ENCODE measurements at regions not wholly inside any gene's neighbourhood (a gene's known extent, or its start where the extent isn't known, plus 50 kb on each side); places are given as distances from the start of the nearest gene placed in this dataset.

DNA sequence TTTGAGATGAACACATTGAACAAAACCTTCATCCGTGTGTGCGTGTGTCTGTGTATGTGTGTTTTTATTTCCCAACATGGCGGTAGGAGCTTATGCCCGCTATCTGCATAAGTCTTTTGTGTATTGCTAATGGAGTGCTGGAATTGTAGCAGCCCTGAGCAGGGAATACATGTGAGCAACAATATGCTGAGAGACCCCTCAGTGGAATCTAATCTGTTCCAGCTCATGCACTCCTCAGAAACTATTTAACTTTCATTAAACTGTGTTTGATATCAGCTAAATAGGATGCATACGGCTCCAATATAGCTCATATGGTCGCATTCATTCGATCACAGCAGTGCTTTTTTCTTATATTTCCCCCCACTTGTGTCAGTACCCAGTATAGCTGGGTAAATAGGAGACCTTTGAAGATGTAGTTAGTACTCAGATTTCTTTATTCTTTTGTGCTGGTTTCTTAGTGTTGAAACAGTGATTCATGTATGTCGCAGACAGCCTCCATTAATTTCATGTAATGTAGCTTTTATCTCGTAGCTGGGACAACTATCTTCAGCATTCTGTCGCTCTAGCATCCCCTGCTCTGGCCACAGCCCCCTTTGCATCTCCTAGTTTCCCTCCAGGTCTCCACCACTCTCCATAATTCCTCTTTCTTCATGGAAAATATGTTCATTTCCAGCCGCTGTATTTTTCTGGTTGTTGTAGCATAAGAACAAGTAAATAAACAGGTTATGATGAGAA lies 891.2 kb downstream of the BCL11A start:
- no peaks in the 10 kb centered on the region for H3K9me3 ChIP-seq
- no peak for DNase-seq (ENCODE audit: low read depth in 1 of 2, low spot score in 1 of 2)
- FAIRE-seq, result no peak
- TF ChIP-seq TFCP2L1 (CRISPR knock-in tag; IDR thresholded peaks at IDR 0.05) (no peak), FOSB (CRISPR knock-in tag; IDR thresholded peaks at IDR 0.05) (no peak), CHD2 (IDR thresholded peaks at IDR 0.05; ENCODE audit: low read length, partially characterized antibody) (no peak), MYC (IDR thresholded peaks at IDR 0.05; ENCODE audit: borderline replicate concordance, low read length) (no peak), NFE2L2 (conservative IDR thresholded peaks at IDR 0.05; ENCODE audit: low read length) (no peak), HOXB13 (CRISPR knock-in tag; IDR thresholded peaks at IDR 0.05; ENCODE audit: low read depth) (no peak), HMGXB4 (CRISPR knock-in tag; IDR thresholded peaks at IDR 0.05; ENCODE audit: borderline replicate concordance) (no peak), KDM5A (IDR thresholded peaks at IDR 0.05) (no peak), NPAS2 (CRISPR knock-in tag; IDR thresholded peaks at IDR 0.05; ENCODE audit: borderline replicate concordance) (no peak), PBX3 (IDR thresholded peaks at IDR 0.05) (no peak), EP300 (IDR thresholded peaks at IDR 0.05) (no peak)
- TF ChIP-seq, protein P1, sequence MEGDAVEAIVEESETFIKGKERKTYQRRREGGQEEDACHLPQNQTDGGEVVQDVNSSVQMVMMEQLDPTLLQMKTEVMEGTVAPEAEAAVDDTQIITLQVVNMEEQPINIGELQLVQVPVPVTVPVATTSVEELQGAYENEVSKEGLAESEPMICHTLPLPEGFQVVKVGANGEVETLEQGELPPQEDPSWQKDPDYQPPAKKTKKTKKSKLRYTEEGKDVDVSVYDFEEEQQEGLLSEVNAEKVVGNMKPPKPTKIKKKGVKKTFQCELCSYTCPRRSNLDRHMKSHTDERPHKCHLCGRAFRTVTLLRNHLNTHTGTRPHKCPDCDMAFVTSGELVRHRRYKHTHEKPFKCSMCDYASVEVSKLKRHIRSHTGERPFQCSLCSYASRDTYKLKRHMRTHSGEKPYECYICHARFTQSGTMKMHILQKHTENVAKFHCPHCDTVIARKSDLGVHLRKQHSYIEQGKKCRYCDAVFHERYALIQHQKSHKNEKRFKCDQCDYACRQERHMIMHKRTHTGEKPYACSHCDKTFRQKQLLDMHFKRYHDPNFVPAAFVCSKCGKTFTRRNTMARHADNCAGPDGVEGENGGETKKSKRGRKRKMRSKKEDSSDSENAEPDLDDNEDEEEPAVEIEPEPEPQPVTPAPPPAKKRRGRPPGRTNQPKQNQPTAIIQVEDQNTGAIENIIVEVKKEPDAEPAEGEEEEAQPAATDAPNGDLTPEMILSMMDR (IDR thresholded peaks at IDR 0.05), result no peak
- TF ChIP-seq, protein P2, sequence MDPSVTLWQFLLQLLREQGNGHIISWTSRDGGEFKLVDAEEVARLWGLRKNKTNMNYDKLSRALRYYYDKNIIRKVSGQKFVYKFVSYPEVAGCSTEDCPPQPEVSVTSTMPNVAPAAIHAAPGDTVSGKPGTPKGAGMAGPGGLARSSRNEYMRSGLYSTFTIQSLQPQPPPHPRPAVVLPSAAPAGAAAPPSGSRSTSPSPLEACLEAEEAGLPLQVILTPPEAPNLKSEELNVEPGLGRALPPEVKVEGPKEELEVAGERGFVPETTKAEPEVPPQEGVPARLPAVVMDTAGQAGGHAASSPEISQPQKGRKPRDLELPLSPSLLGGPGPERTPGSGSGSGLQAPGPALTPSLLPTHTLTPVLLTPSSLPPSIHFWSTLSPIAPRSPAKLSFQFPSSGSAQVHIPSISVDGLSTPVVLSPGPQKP (IDR thresholded peaks at IDR 0.05; ENCODE audit: low read depth, low read length), result no peak
- TF ChIP-seq, protein P3, sequence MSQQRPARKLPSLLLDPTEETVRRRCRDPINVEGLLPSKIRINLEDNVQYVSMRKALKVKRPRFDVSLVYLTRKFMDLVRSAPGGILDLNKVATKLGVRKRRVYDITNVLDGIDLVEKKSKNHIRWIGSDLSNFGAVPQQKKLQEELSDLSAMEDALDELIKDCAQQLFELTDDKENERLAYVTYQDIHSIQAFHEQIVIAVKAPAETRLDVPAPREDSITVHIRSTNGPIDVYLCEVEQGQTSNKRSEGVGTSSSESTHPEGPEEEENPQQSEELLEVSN (IDR thresholded peaks at IDR 0.05; ENCODE audit: borderline replicate concordance, low read depth), result no peak
- TF ChIP-seq, protein P4, sequence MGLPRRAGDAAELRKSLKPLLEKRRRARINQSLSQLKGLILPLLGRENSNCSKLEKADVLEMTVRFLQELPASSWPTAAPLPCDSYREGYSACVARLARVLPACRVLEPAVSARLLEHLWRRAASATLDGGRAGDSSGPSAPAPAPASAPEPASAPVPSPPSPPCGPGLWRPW (IDR thresholded peaks at IDR 0.05), result no peak
- H3K4me3 ChIP-seq, result no peak overlapping the region
- ChIA-PET CTCF (no interaction called here), POLR2A (no interaction called here)
- no peak overlapping the region for H3K27ac ChIP-seq
- WGBS (ENCODE audit: missing lambda C conversion rate), result 35% methylated on average over 11 of the region's 11 CpGs
- ATAC-seq, result no peak
- H3K4me1 ChIP-seq, result no peaks in the 10 kb centered on the region
- no peak overlapping the region for H3K4me2 ChIP-seq

GRCh38 chr2:59660262-59660661 lies 893.2 kb downstream of the BCL11A start:
- ChIA-PET CTCF (interaction anchor here (1.0 kb wide), 1 partner anchor 15 kb away, joined by 3 read pairs; no protein-coding TSS in a partner anchor), POLR2A (no interaction called here)
- Histone ChIP-seq H3K4me1 (no peaks in the 10 kb centered on the region), H3K27ac (no peak overlapping the region), H3K4me2 (no peak overlapping the region), H3K9me3 (no peaks in the 10 kb centered on the region), H3K4me3 (no peak overlapping the region)
- 24% methylated on average over 4 of the region's 4 CpGs for WGBS (ENCODE audit: missing lambda C conversion rate)
- DNase-seq (ENCODE audit: low read depth in 1 of 2, low spot score in 1 of 2) (no peak), ATAC-seq (no peak), FAIRE-seq (no peak)
- TF ChIP-seq HMGXB4 (CRISPR knock-in tag; IDR thresholded peaks at IDR 0.05; ENCODE audit: borderline replicate concordance), result no peak
- no peak for TF ChIP-seq EP300 (IDR thresholded peaks at IDR 0.05)
- TF ChIP-seq RNF2 (IDR thresholded peaks at IDR 0.05; ENCODE audit: borderline replicate concordance, low read depth), result no peak
- TF ChIP-seq RFX5 (IDR thresholded peaks at IDR 0.05), result no peak
- TF ChIP-seq RARB (CRISPR knock-in tag; IDR thresholded peaks at IDR 0.05), result no peak
- TF ChIP-seq KDM1A (IDR thresholded peaks at IDR 0.05; ENCODE audit: low read depth), result no peak
- TF ChIP-seq, protein P5, sequence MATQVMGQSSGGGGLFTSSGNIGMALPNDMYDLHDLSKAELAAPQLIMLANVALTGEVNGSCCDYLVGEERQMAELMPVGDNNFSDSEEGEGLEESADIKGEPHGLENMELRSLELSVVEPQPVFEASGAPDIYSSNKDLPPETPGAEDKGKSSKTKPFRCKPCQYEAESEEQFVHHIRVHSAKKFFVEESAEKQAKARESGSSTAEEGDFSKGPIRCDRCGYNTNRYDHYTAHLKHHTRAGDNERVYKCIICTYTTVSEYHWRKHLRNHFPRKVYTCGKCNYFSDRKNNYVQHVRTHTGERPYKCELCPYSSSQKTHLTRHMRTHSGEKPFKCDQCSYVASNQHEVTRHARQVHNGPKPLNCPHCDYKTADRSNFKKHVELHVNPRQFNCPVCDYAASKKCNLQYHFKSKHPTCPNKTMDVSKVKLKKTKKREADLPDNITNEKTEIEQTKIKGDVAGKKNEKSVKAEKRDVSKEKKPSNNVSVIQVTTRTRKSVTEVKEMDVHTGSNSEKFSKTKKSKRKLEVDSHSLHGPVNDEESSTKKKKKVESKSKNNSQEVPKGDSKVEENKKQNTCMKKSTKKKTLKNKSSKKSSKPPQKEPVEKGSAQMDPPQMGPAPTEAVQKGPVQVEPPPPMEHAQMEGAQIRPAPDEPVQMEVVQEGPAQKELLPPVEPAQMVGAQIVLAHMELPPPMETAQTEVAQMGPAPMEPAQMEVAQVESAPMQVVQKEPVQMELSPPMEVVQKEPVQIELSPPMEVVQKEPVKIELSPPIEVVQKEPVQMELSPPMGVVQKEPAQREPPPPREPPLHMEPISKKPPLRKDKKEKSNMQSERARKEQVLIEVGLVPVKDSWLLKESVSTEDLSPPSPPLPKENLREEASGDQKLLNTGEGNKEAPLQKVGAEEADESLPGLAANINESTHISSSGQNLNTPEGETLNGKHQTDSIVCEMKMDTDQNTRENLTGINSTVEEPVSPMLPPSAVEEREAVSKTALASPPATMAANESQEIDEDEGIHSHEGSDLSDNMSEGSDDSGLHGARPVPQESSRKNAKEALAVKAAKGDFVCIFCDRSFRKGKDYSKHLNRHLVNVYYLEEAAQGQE (IDR thresholded peaks at IDR 0.05), result no peak
- no peak for TF ChIP-seq CBX2 (IDR thresholded peaks at IDR 0.05; ENCODE audit: borderline replicate concordance, low read depth)
- no peak for TF ChIP-seq FOXS1 (CRISPR knock-in tag; IDR thresholded peaks at IDR 0.05)
- TF ChIP-seq SREBF2 (IDR thresholded peaks at IDR 0.05), result no peak

Data from A549 (cell line).